HG03135 (cell line): ENCODE measurements at regions not wholly inside any gene's neighbourhood (a gene's known extent, or its start where the extent isn't known, plus 50 kb on each side); places are given as distances from the start of the nearest gene placed in this dataset.

Source experiments
- ATAC-seq: cut with Tn5 transposase; IDR thresholded peaks from one replicate; pipeline ENCODE4 v1.9.1; 2021; ENCODE audit warnings: mild to moderate bottlenecking, moderate library complexity; ENCODE audit not compliant: unreplicated experiment

- ATAC-seq = no peak
Measured at GRCh38 chr5:67490543-67491321, 294.1 kb upstream of the CD180 start.

GRCh38 chr5:67488885-67489284, 292.3 kb upstream of the CD180 start:
- no peak for ATAC-seq

- no peak for ATAC-seq
Measured at GRCh38 chr5:67487862-67488261, 291.3 kb upstream of the CD180 start.

- no peak for ATAC-seq
Measured at GRCh38 chr5:67483453-67484030, 286.9 kb upstream of the CD180 start.

- ATAC-seq = no peak
Measured at GRCh38 chr5:67481362-67481761, 284.8 kb upstream of the CD180 start.

- ATAC-seq = no peak
Measured at GRCh38 chr5:67478337-67478736, 281.7 kb upstream of the CD180 start.

GRCh38 chr5:67476995-67477394, 280.4 kb upstream of the CD180 start:
- ATAC-seq = no peak

- ATAC-seq = no peak
Measured at GRCh38 chr5:67476531-67476930, 279.9 kb upstream of the CD180 start.

GRCh38 chr5:67475489-67475888, 278.9 kb upstream of the CD180 start:
- no peak for ATAC-seq

GRCh38 chr5:67474597-67475238, 278.1 kb upstream of the CD180 start:
- no peak for ATAC-seq

- ATAC-seq = no peak
Measured at GRCh38 chr5:67467110-67467509, 270.5 kb upstream of the CD180 start.

GRCh38 chr5:67465537-67466207, 269.1 kb upstream of the CD180 start:
- ATAC-seq = no peak

- ATAC-seq = no peak
Measured at GRCh38 chr5:67462147-67462546, 265.5 kb upstream of the CD180 start.

GRCh38 chr5:67459253-67459652, 262.7 kb upstream of the CD180 start:
- no peak for ATAC-seq

- ATAC-seq = no peak
Measured at GRCh38 chr5:67455970-67456369, 259.4 kb upstream of the CD180 start.

- ATAC-seq = no peak
Measured at GRCh38 chr5:67454957-67455561, 258.5 kb upstream of the CD180 start.

- no peak for ATAC-seq
Measured at GRCh38 chr5:67453111-67453905, 256.7 kb upstream of the CD180 start.

- ATAC-seq = no peak
Measured at GRCh38 chr5:67451640-67452279, 255.2 kb upstream of the CD180 start.

GRCh38 chr5:67447732-67448131, 251.1 kb upstream of the CD180 start:
- no peak for ATAC-seq
